ENCODE measurements at regions not wholly inside any gene's neighbourhood (a gene's known extent, or its start where the extent isn't known, plus 50 kb on each side); places are given as distances from the start of the nearest gene placed in this dataset.

- no peak for DNase-seq
Measured at GRCh38 chr2:29974086-29974485, 52.7 kb upstream of the ALK start.

GRCh38 chr2:29977284-29977683 lies 55.9 kb upstream of the ALK start:
- no peak for DNase-seq

- DNase-seq: no peak
Measured at GRCh38 chr2:29981402-29981801, 60.0 kb upstream of the ALK start.

GRCh38 chr2:29983308-29983707 lies 61.9 kb upstream of the ALK start:
- DNase-seq: no peak

- no peak for DNase-seq
Measured at GRCh38 chr2:29987146-29987545, 65.8 kb upstream of the ALK start.

GRCh38 chr2:29990129-29990528 lies 68.7 kb upstream of the ALK start:
- no peak for DNase-seq

GRCh38 chr2:29991086-29991485 lies 69.7 kb upstream of the ALK start:
- DNase-seq: no peak

GRCh38 chr2:29995241-29995640 lies 73.9 kb upstream of the ALK start:
- DNase-seq: no peak

- no peak for DNase-seq
Measured at GRCh38 chr2:30003128-30003527, 81.7 kb upstream of the ALK start.

- no peak for DNase-seq
Measured at GRCh38 chr2:30022444-30023071, 101.2 kb upstream of the ALK start.

- DNase-seq: no peak
Measured at GRCh38 chr2:30024281-30024680, 102.9 kb upstream of the ALK start.

GRCh38 chr2:30026091-30027055 lies 105.0 kb upstream of the ALK start:
- DNase-seq: no peak

- no peak for DNase-seq
Measured at GRCh38 chr2:30029804-30030203, 108.4 kb upstream of the ALK start.

- DNase-seq: no peak
Measured at GRCh38 chr2:30030361-30030760, 109.0 kb upstream of the ALK start.

- no peak for DNase-seq
Measured at GRCh38 chr2:30031184-30031583, 109.8 kb upstream of the ALK start.

GRCh38 chr2:30034052-30034775 lies 112.6 kb upstream of the YPEL5 start:
- DNase-seq: no peak

- DNase-seq: no peak
Measured at GRCh38 chr2:30037016-30037415, 109.8 kb upstream of the YPEL5 start.

- DNase-seq: no peak
Measured at GRCh38 chr2:30038419-30038818, 108.4 kb upstream of the YPEL5 start.

- no peak for DNase-seq
Measured at GRCh38 chr2:30039101-30039500, 107.7 kb upstream of the YPEL5 start.

- DNase-seq: no peak
Measured at GRCh38 chr2:30040147-30040546, 106.7 kb upstream of the YPEL5 start.

- DNase-seq: no peak
Measured at GRCh38 chr2:30041884-30042283, 104.9 kb upstream of the YPEL5 start.

- no peak for DNase-seq
Measured at GRCh38 chr2:30046396-30046795, 100.4 kb upstream of the YPEL5 start.

GRCh38 chr2:30046979-30047378 lies 99.8 kb upstream of the YPEL5 start:
- no peak for DNase-seq
